ENCODE measurements at regions not wholly inside any gene's neighbourhood (a gene's known extent, or its start where the extent isn't known, plus 50 kb on each side); places are given as distances from the start of the nearest gene placed in this dataset.
"Not testable (repeated sequence)": the region's sequence is repeated elsewhere in the genome, so short reads cannot be mapped to it uniquely, and the experiment has no call there.

DNA sequence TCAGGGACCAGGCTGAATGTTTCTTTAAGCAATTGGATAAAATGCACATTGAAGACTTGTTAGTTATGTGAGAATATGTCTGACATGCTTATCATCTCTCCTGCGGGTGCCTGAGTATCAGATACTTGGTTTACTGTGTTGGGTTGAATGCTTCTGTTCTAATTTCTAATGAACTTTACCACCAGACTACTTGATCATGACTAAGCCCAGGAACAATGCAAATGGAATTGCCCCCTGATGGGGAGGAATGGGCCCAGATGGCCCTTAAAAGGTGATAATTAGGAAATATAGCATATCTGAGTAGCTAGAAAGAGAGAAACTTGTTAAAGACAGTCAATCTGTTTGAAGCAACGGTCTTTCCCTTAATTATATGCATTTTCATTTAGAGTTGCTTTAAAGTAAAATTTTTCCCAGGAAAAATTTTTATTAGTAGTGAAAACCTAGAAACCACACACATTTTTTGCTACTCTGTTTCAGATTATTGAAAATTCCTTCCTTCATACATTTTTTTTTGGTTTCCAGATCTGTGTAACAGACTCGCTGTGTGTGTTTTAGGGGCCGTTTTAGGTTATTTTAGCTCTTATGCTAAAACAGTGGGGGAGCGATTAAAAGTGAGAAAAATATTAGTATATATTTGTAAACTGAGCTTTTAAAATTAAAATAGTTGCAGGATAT, 186.6 kb downstream of the TM9SF2 start:
- no peak overlapping the region for H3K4me3 Mint-ChIP-seq
- H3K27ac Mint-ChIP-seq, result no peak overlapping the region
- peaks cover 19% of the 10 kb centered on the region for H3K27me3 Mint-ChIP-seq (ENCODE audit: low read depth)
- no peaks in the 10 kb centered on the region for H3K4me1 Mint-ChIP-seq (ENCODE audit: low read depth)
- H3K9me3 Mint-ChIP-seq, result no peaks in the 10 kb centered on the region
- DNase-seq (ENCODE audit: low spot score), result no peak
- H3K36me3 Mint-ChIP-seq (ENCODE audit: low read depth), result no peaks in the 10 kb centered on the region

DNA sequence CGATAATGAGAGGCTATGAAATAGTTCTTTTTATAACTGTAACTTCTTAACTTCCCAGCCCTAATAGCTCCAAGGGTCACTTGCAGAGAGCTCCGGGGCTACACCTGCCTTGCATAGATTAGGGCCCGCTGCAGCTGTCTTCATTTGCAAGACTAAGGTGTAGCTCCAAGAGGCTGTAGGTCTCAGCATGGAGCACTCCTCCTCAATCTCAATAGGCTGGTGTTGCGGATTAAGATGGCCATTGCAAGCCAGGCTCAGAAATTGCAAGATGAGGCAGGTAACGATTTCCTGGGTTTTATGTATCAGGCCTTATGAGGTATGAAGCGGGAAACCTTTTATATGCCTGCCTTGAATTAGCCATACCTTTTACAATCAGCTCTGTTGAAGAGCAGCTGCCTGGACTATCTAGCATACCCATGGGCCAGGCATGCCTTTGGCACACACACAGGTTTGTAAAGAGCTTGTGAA, 185.7 kb downstream of the TM9SF2 start:
- H3K27ac Mint-ChIP-seq, result no peak overlapping the region
- no peak overlapping the region for H3K4me3 Mint-ChIP-seq
- no peaks in the 10 kb centered on the region for H3K4me1 Mint-ChIP-seq (ENCODE audit: low read depth)
- peaks cover 14% of the 10 kb centered on the region for H3K27me3 Mint-ChIP-seq (ENCODE audit: low read depth)
- no peak for DNase-seq (ENCODE audit: low spot score)
- no peaks in the 10 kb centered on the region for H3K36me3 Mint-ChIP-seq (ENCODE audit: low read depth)
- H3K9me3 Mint-ChIP-seq, result no peaks in the 10 kb centered on the region

DNA sequence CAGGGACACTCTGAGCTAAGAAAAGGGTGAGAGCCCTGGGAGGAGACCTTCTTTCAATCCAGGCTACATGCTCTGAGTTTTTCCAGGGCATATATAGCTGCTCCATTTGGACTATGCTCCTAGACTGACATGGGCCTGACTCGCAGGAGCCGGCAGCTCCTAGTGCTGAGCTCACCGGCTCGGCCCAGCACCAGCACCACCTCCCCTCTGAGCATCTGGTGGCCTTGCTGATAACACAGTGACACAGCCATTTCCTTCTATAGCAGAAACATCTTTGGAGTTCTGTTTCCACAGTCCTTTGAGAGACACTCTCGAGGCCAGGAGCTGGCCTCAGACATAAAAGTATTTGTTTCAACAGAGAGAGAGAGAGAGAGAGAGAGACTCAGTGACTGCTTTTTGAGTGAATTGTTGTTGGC, 184.9 kb downstream of the TM9SF2 start:
- Mint-ChIP-seq H3K27me3 (ENCODE audit: low read depth) (peaks cover 14% of the 10 kb centered on the region), H3K36me3 (ENCODE audit: low read depth) (no peaks in the 10 kb centered on the region), H3K4me1 (ENCODE audit: low read depth) (no peaks in the 10 kb centered on the region), H3K27ac (no peak overlapping the region), H3K9me3 (no peaks in the 10 kb centered on the region), H3K4me3 (no peak overlapping the region)
- no peak for DNase-seq (ENCODE audit: low spot score)

DNA sequence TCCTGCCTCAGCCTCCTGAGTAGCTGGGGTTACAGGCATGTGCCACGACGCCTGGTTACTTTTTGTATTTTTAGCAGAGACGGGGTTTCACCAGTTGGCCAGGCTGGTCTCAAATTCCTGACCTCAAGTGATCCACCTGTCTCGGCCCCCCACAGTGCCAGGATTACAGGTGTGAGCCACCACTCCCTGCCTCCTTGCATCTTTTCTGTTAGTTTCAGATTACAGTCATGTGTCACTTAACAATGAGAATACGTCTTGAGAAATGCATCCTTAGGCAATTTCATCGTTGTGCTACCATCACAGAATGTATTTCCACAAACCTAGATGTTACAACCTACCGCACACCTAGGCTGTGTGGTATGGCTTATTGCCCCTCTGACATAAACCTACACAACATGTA, 180.4 kb downstream of the TM9SF2 start:
- no peaks in the 10 kb centered on the region for H3K4me1 Mint-ChIP-seq (ENCODE audit: low read depth)
- no peak overlapping the region for H3K27ac Mint-ChIP-seq
- no peaks in the 10 kb centered on the region for H3K36me3 Mint-ChIP-seq (ENCODE audit: low read depth)
- no peak for DNase-seq (ENCODE audit: low spot score)
- H3K9me3 Mint-ChIP-seq, result no peaks in the 10 kb centered on the region
- peaks cover 4% of the 10 kb centered on the region for H3K27me3 Mint-ChIP-seq (ENCODE audit: low read depth)
- H3K4me3 Mint-ChIP-seq, result no peak overlapping the region

DNA sequence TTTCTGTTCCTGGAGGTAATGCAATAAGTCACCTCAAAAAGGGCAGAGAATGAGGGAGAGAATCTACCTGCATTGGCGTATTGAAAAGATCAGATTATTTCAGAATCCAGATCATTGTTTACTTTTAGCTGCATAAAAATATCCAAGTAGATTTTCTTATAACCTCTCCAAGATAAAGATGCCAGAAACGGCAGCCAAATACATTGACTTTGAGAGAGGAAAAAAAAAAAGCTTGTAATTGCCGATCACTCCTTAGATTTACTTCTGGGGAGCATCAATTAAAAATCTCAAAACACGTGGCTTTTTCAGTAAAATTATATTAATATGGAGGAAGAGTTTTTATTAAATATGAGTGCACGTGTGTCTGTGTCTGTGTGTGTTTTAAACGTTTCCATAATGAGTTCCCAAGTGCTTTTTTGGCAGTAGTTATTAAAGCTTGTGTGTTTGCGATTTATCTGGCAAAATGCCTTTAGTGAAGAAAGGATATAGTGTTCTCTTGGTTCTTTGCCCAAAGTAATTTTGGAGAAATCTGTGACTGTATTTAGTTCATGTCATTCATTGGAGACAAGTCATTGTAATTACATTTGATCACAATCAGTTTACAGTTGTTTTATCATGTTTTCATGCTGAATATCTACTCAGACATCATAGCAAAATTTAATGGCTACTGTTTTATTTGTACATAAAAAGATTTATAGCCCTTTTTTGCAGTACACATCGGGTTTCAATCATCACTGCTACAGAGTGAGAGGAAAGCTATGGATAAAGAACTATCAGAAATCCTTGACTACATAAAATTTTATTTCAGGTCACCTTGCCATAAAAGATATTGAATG, 176.1 kb downstream of the TM9SF2 start:
- no peaks in the 10 kb centered on the region for H3K36me3 Mint-ChIP-seq (ENCODE audit: low read depth)
- no peak for DNase-seq (ENCODE audit: low spot score)
- H3K27ac Mint-ChIP-seq, result no peak overlapping the region
- H3K4me3 Mint-ChIP-seq, result no peak overlapping the region
- no peaks in the 10 kb centered on the region for H3K9me3 Mint-ChIP-seq
- peaks cover 5% of the 10 kb centered on the region for H3K27me3 Mint-ChIP-seq (ENCODE audit: low read depth)
- H3K4me1 Mint-ChIP-seq (ENCODE audit: low read depth), result no peaks in the 10 kb centered on the region

GRCh38 chr13:99671746-99672145, 170.5 kb downstream of the TM9SF2 start:
- no peaks in the 10 kb centered on the region for H3K36me3 Mint-ChIP-seq (ENCODE audit: low read depth)
- H3K4me1 Mint-ChIP-seq (ENCODE audit: low read depth), result no peaks in the 10 kb centered on the region
- H3K4me3 Mint-ChIP-seq, result no peak overlapping the region
- H3K27me3 Mint-ChIP-seq (ENCODE audit: low read depth), result peaks cover 27% of the 10 kb centered on the region
- DNase-seq (ENCODE audit: low spot score), result no peak
- no peak overlapping the region for H3K27ac Mint-ChIP-seq
- no peaks in the 10 kb centered on the region for H3K9me3 Mint-ChIP-seq

DNA sequence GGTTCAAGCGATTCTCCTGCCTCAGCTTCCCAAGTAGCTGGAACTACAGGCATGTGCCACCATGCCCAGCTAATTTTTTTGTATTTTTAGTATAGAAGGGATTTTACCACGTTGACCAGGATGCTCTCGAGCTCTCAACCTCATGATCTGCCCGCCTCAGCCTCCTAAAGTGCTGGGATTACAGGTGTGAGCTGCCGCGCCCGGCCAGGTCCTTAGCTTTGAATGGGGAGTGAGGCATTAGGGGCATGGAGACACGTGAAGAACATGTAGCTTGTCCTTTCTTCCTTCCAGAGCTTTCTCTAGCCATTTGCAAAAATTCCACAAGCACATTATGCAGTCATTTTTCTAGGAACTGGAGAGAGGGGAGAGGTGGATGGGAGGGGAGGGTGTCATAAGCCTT, 167.8 kb downstream of the TM9SF2 start:
- H3K4me3 Mint-ChIP-seq; H3K4me1 Mint-ChIP-seq (ENCODE audit: low read depth); H3K36me3 Mint-ChIP-seq (ENCODE audit: low read depth); H3K27ac Mint-ChIP-seq; H3K9me3 Mint-ChIP-seq; DNase-seq (ENCODE audit: low spot score): not testable (repeated sequence)
- peaks cover 37% of the 10 kb centered on the region for H3K27me3 Mint-ChIP-seq (ENCODE audit: low read depth)

GRCh38 chr13:99666146-99666805, 165.0 kb downstream of the TM9SF2 start:
- no peaks in the 10 kb centered on the region for H3K36me3 Mint-ChIP-seq (ENCODE audit: low read depth)
- DNase-seq (ENCODE audit: low spot score), result no peak
- no peak overlapping the region for H3K4me3 Mint-ChIP-seq
- peaks cover 55% of the 10 kb centered on the region for H3K27me3 Mint-ChIP-seq (ENCODE audit: low read depth)
- H3K27ac Mint-ChIP-seq, result no peak overlapping the region
- no peaks in the 10 kb centered on the region for H3K9me3 Mint-ChIP-seq
- no peaks in the 10 kb centered on the region for H3K4me1 Mint-ChIP-seq (ENCODE audit: low read depth)

GRCh38 chr13:99665711-99666110, 164.4 kb downstream of the TM9SF2 start:
- DNase-seq (ENCODE audit: low spot score), result no peak
- Mint-ChIP-seq H3K27ac (no peak overlapping the region), H3K4me3 (no peak overlapping the region), H3K9me3 (no peaks in the 10 kb centered on the region), H3K36me3 (ENCODE audit: low read depth) (no peaks in the 10 kb centered on the region), H3K4me1 (ENCODE audit: low read depth) (no peaks in the 10 kb centered on the region), H3K27me3 (ENCODE audit: low read depth) (peaks cover 51% of the 10 kb centered on the region)

- Mint-ChIP-seq H3K4me1 (ENCODE audit: low read depth) (peaks cover 6% of the 10 kb centered on the region), H3K36me3 (ENCODE audit: low read depth) (no peaks in the 10 kb centered on the region), H3K4me3 (no peak overlapping the region), H3K27me3 (ENCODE audit: low read depth) (peaks cover 60% of the 10 kb centered on the region), H3K27ac (no peak overlapping the region), H3K9me3 (no peaks in the 10 kb centered on the region)
- no peak for DNase-seq (ENCODE audit: low spot score)
Measured at GRCh38 chr13:99663908-99664307, 162.6 kb downstream of the TM9SF2 start.

- no peak overlapping the region for H3K4me3 Mint-ChIP-seq
- peaks cover 62% of the 10 kb centered on the region for H3K27me3 Mint-ChIP-seq (ENCODE audit: low read depth)
- DNase-seq (ENCODE audit: low spot score), result no peak
- no peak overlapping the region for H3K27ac Mint-ChIP-seq
- peaks cover 9% of the 10 kb centered on the region for H3K4me1 Mint-ChIP-seq (ENCODE audit: low read depth)
- no peaks in the 10 kb centered on the region for H3K9me3 Mint-ChIP-seq
- no peaks in the 10 kb centered on the region for H3K36me3 Mint-ChIP-seq (ENCODE audit: low read depth)
Measured at GRCh38 chr13:99663185-99663825, 162.0 kb downstream of the TM9SF2 start.

GRCh38 chr13:99662678-99663077, 161.4 kb downstream of the TM9SF2 start:
- Mint-ChIP-seq H3K9me3 (no peaks in the 10 kb centered on the region), H3K27me3 (ENCODE audit: low read depth) (peaks cover 64% of the 10 kb centered on the region), H3K4me1 (ENCODE audit: low read depth) (peaks cover 11% of the 10 kb centered on the region), H3K27ac (no peak overlapping the region), H3K4me3 (no peak overlapping the region), H3K36me3 (ENCODE audit: low read depth) (no peaks in the 10 kb centered on the region)
- DNase-seq (ENCODE audit: low spot score), result no peak

DNA sequence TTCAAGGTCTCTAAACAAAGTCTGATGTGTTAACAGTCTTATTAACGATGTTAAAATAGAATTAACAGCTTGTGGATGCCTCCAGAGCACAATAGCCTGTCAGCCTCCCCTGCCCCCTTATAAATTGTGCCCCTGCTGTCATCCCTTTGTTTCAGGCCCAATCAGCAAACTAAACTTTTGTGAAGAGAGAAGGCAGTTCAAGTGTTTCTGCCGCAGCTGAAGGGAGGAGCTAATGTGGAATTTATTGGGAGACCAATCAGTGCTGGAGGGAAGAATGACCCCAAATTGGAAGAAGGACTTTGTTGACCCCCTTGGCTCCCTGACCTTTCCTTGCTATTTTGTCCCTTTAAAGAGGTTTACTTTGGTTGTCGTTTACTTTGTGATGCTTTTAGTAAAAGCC, 160.5 kb downstream of the TM9SF2 start:
- H3K27me3 Mint-ChIP-seq (ENCODE audit: low read depth), result peaks cover 61% of the 10 kb centered on the region
- H3K27ac Mint-ChIP-seq, result no peak overlapping the region
- H3K4me1 Mint-ChIP-seq (ENCODE audit: low read depth), result peaks cover 19% of the 10 kb centered on the region
- no peaks in the 10 kb centered on the region for H3K36me3 Mint-ChIP-seq (ENCODE audit: low read depth)
- H3K9me3 Mint-ChIP-seq, result no peaks in the 10 kb centered on the region
- no peak overlapping the region for H3K4me3 Mint-ChIP-seq
- no peak for DNase-seq (ENCODE audit: low spot score)
